H1 (cell line): ENCODE measurements at regions not wholly inside any gene's neighbourhood (a gene's known extent, or its start where the extent isn't known, plus 50 kb on each side); places are given as distances from the start of the nearest gene placed in this dataset.

Source experiments
- EP300 ChIP-seq, 2 experiments: IDR thresholded peaks; 1 replicate in 1 of 2; 2 replicates in 1 of 2; pipeline ENCODE4 v1.6.1; 2011 to 2012; ENCODE audit warnings: low read depth in 2 of 2, low read length in 2 of 2, mild to moderate bottlenecking in 2 of 2, borderline replicate concordance in 1 of 2, inconsistent platforms in 1 of 2, moderate library complexity in 1 of 2
- JUND ChIP-seq: IDR thresholded peaks from 2 replicates; pipeline ENCODE4 v1.6.1; 2011; ENCODE audit warnings: mild to moderate bottlenecking, improper control_type of control experiment, low read length
- MAFK ChIP-seq: IDR thresholded peaks from 2 replicates; pipeline ENCODE4 v1.6.1; 2012; ENCODE audit warnings: low read depth, mild to moderate bottlenecking, improper control_type of control experiment, low read length
- PHF8 ChIP-seq: fragments of 200-600 bp; sonication (generic); conservative IDR thresholded peaks from 2 replicates; pipeline ENCODE4 v1.7.1; 2012; ENCODE audit warnings: low read depth, mild to moderate bottlenecking, inconsistent platforms, low read length, moderate library complexity
- SIRT6 ChIP-seq: IDR thresholded peaks from one replicate; pipeline ENCODE4 v1.7.1; 2012; ENCODE audit warnings: low read length, inconsistent platforms
- ZNF274 ChIP-seq: IDR thresholded peaks from 2 replicates; pipeline ENCODE4 v1.7.0; 2012; ENCODE audit warnings: low read length, borderline replicate concordance; ENCODE audit errors: extremely low read depth
- TF ChIP-seq, protein P1 (sequence below): fragments of 300-600 bp; sonication (generic); IDR thresholded peaks from 2 replicates; pipeline ENCODE4 v1.7.1; 2012; ENCODE audit warnings: low read length, moderate library complexity, mild to moderate bottlenecking, inconsistent platforms; ENCODE audit not compliant: insufficient replicate concordance
- TF ChIP-seq, protein P2 (sequence below): IDR thresholded peaks from 2 replicates; pipeline ENCODE4 v1.6.1; 2011; ENCODE audit warnings: low read length, improper control_type of control experiment

GRCh38 chr12:58509116-58509885 lies 411.0 kb downstream of the LRIG3 start (continued):
- TF ChIP-seq, protein P1, sequence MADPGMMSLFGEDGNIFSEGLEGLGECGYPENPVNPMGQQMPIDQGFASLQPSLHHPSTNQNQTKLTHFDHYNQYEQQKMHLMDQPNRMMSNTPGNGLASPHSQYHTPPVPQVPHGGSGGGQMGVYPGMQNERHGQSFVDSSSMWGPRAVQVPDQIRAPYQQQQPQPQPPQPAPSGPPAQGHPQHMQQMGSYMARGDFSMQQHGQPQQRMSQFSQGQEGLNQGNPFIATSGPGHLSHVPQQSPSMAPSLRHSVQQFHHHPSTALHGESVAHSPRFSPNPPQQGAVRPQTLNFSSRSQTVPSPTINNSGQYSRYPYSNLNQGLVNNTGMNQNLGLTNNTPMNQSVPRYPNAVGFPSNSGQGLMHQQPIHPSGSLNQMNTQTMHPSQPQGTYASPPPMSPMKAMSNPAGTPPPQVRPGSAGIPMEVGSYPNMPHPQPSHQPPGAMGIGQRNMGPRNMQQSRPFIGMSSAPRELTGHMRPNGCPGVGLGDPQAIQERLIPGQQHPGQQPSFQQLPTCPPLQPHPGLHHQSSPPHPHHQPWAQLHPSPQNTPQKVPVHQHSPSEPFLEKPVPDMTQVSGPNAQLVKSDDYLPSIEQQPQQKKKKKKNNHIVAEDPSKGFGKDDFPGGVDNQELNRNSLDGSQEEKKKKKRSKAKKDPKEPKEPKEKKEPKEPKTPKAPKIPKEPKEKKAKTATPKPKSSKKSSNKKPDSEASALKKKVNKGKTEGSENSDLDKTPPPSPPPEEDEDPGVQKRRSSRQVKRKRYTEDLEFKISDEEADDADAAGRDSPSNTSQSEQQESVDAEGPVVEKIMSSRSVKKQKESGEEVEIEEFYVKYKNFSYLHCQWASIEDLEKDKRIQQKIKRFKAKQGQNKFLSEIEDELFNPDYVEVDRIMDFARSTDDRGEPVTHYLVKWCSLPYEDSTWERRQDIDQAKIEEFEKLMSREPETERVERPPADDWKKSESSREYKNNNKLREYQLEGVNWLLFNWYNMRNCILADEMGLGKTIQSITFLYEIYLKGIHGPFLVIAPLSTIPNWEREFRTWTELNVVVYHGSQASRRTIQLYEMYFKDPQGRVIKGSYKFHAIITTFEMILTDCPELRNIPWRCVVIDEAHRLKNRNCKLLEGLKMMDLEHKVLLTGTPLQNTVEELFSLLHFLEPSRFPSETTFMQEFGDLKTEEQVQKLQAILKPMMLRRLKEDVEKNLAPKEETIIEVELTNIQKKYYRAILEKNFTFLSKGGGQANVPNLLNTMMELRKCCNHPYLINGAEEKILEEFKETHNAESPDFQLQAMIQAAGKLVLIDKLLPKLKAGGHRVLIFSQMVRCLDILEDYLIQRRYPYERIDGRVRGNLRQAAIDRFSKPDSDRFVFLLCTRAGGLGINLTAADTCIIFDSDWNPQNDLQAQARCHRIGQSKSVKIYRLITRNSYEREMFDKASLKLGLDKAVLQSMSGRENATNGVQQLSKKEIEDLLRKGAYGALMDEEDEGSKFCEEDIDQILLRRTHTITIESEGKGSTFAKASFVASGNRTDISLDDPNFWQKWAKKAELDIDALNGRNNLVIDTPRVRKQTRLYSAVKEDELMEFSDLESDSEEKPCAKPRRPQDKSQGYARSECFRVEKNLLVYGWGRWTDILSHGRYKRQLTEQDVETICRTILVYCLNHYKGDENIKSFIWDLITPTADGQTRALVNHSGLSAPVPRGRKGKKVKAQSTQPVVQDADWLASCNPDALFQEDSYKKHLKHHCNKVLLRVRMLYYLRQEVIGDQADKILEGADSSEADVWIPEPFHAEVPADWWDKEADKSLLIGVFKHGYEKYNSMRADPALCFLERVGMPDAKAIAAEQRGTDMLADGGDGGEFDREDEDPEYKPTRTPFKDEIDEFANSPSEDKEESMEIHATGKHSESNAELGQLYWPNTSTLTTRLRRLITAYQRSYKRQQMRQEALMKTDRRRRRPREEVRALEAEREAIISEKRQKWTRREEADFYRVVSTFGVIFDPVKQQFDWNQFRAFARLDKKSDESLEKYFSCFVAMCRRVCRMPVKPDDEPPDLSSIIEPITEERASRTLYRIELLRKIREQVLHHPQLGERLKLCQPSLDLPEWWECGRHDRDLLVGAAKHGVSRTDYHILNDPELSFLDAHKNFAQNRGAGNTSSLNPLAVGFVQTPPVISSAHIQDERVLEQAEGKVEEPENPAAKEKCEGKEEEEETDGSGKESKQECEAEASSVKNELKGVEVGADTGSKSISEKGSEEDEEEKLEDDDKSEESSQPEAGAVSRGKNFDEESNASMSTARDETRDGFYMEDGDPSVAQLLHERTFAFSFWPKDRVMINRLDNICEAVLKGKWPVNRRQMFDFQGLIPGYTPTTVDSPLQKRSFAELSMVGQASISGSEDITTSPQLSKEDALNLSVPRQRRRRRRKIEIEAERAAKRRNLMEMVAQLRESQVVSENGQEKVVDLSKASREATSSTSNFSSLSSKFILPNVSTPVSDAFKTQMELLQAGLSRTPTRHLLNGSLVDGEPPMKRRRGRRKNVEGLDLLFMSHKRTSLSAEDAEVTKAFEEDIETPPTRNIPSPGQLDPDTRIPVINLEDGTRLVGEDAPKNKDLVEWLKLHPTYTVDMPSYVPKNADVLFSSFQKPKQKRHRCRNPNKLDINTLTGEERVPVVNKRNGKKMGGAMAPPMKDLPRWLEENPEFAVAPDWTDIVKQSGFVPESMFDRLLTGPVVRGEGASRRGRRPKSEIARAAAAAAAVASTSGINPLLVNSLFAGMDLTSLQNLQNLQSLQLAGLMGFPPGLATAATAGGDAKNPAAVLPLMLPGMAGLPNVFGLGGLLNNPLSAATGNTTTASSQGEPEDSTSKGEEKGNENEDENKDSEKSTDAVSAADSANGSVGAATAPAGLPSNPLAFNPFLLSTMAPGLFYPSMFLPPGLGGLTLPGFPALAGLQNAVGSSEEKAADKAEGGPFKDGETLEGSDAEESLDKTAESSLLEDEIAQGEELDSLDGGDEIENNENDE = no peak
- no peak for TF ChIP-seq PHF8
- TF ChIP-seq EP300 (IDR thresholded peaks at IDR 0.05; ENCODE audit: borderline replicate concordance in 1 of 2, low read depth in 2 of 2, low read length in 2 of 2) = no peak
- no peak for TF ChIP-seq MAFK
- TF ChIP-seq, protein P2, sequence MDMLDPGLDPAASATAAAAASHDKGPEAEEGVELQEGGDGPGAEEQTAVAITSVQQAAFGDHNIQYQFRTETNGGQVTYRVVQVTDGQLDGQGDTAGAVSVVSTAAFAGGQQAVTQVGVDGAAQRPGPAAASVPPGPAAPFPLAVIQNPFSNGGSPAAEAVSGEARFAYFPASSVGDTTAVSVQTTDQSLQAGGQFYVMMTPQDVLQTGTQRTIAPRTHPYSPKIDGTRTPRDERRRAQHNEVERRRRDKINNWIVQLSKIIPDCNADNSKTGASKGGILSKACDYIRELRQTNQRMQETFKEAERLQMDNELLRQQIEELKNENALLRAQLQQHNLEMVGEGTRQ = no peak
- no peak for TF ChIP-seq JUND
- no peak for TF ChIP-seq ZNF274
- no peak for TF ChIP-seq SIRT6
